Thyroid gland (tissue), 4 donors: ENCODE measurements at regions not wholly inside any gene's neighbourhood (a gene's known extent, or its start where the extent isn't known, plus 50 kb on each side); places are given as distances from the start of the nearest gene placed in this dataset.

ENCODE experiments used
- DNase-seq, 2 donors: peaks; one replicate each; pipeline ENCODE4 v3.0.0-alpha.2; 2019
- H3K27ac ChIP-seq, 3 donors: fragments of 200-600 bp; sonication (generic); 1 replicate in 2 of 3; 2 replicates in 1 of 3; pipeline ENCODE4 v1.5.1; 2016 to 2019; ENCODE audit warnings: mild to moderate bottlenecking in 1 of 3, moderate library complexity in 1 of 3
- H3K27me3 ChIP-seq: fragments of 200-600 bp; sonication (generic); one replicate; pipeline ENCODE4 v1.5.1; 2019
- H3K36me3 ChIP-seq, 2 donors: fragments of 200-600 bp; sonication (generic); one replicate each; pipeline ENCODE4 v1.5.1; 2016 to 2019
- H3K4me1 ChIP-seq, 2 donors: fragments of 200-600 bp; sonication (generic); one replicate each; pipeline ENCODE4 v1.5.1; 2017 to 2019
- H3K4me3 ChIP-seq, 3 donors: fragments of 200-600 bp; sonication (generic); replicated peaks in 1 of 3; 1 replicate in 2 of 3; 2 replicates in 1 of 3; pipeline ENCODE4 v1.5.1; 2016; ENCODE audit warnings: mild to moderate bottlenecking in 1 of 3
- H3K9me3 ChIP-seq: fragments of 200-600 bp; sonication (generic); one replicate; pipeline ENCODE4 v1.5.1; 2017
- POLR2A ChIP-seq, 2 donors: fragments of 450-650 bp; IDR thresholded peaks; one replicate each; pipeline ENCODE4 v1.6.1; 2017; ENCODE audit warnings: antibody characterized with exemption in 2 of 2, mild to moderate bottlenecking in 2 of 2, moderate library complexity in 1 of 2
- WGBS, 2 donors: methylation state at CpG; one replicate each; pipeline ENCODE4 v1.1.5; 2017; 5-methylcytosine and 5-hydroxymethylcytosine counted together
- intact Hi-C: fragments of 100-400 bp; cut with DNase I; formaldehyde crosslinking; loops from one replicate; pipeline ENCODE4 v1.15.1; 2023
- TF ChIP-seq, protein P1 (sequence below), 6 experiments: fragments of 200-600 bp in 3 of 6; fragments of 450-650 bp in 3 of 6; sonication (generic) in 3 of 6; IDR thresholded peaks; one replicate each; pipeline ENCODE4 v1.5.1; 2016 to 2019; ENCODE audit warnings: antibody characterized with exemption in 6 of 6, mild to moderate bottlenecking in 2 of 6, inconsistent platforms in 1 of 6, moderate library complexity in 1 of 6

DNA sequence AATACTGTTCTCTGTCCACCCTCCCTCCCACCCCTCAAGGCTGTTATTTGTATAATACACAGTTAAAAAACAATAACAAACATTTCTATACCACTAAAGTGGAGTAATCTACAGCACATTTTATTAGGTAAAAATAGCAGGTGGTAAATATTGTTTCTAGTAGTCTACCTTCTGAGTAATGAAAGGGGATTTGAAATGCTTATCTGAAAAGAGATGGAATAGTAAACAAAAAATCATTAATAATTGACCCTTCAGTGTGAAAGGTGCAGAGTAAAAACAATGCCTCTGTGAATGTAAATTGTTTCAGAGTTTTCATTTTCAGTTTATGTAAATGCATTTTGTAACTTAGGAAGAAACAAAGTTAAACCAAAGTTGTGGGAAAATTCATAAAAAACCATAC, 321.2 kb downstream of the SLC16A7 start:
- TF ChIP-seq, protein P1, sequence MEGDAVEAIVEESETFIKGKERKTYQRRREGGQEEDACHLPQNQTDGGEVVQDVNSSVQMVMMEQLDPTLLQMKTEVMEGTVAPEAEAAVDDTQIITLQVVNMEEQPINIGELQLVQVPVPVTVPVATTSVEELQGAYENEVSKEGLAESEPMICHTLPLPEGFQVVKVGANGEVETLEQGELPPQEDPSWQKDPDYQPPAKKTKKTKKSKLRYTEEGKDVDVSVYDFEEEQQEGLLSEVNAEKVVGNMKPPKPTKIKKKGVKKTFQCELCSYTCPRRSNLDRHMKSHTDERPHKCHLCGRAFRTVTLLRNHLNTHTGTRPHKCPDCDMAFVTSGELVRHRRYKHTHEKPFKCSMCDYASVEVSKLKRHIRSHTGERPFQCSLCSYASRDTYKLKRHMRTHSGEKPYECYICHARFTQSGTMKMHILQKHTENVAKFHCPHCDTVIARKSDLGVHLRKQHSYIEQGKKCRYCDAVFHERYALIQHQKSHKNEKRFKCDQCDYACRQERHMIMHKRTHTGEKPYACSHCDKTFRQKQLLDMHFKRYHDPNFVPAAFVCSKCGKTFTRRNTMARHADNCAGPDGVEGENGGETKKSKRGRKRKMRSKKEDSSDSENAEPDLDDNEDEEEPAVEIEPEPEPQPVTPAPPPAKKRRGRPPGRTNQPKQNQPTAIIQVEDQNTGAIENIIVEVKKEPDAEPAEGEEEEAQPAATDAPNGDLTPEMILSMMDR (IDR thresholded peaks at IDR 0.05), result no peak
- no peak for TF ChIP-seq POLR2A (IDR thresholded peaks at IDR 0.05)
- intact Hi-C loops, result no loop called here
- Histone ChIP-seq H3K27ac (no peak overlapping the region), H3K27me3 (no peaks in the 10 kb centered on the region), H3K9me3 (no peaks in the 10 kb centered on the region), H3K36me3 (no peaks in the 10 kb centered on the region), H3K4me1 (no peaks in the 10 kb centered on the region), H3K4me3 (no peak overlapping the region)
- DNase-seq, result no peak

DNA sequence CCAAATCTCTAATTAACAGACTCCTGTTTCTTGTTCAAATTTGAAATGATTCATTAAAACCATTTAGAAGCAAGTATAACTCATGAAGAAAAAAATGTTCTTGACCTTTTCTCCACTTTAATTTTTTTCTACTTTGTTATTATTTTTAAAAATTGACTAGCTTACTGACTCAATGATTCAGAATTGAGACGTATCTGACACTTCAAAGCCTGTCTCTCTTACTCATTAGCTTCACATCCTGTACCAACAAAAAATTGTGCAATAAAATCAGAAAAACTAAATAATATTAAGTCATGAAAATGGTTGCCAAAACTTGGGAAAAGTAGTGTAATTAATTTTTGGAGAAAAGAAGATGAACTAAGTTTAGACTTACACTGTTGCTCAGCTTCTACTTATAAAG, 331.2 kb downstream of the SLC16A7 start:
- Histone ChIP-seq H3K27ac (no peak overlapping the region), H3K4me1 (no peaks in the 10 kb centered on the region), H3K4me3 (no peak overlapping the region), H3K9me3 (no peaks in the 10 kb centered on the region), H3K27me3 (no peaks in the 10 kb centered on the region), H3K36me3 (no peaks in the 10 kb centered on the region)
- TF ChIP-seq, protein P1 (IDR thresholded peaks at IDR 0.05), result no peak
- no peak for TF ChIP-seq POLR2A (IDR thresholded peaks at IDR 0.05)
- 73 to 87% methylated on average over 1 of the region's 1 CpG for WGBS, 2 donors
- DNase-seq, result no peak
- intact Hi-C loops, result no loop called here

GRCh38 chr12:59928416-59928815, 332.6 kb downstream of the SLC16A7 start:
- DNase-seq, result no peak
- intact Hi-C loops, result no loop called here
- Histone ChIP-seq H3K9me3 (no peaks in the 10 kb centered on the region), H3K27me3 (no peaks in the 10 kb centered on the region), H3K4me3 (no peak overlapping the region), H3K27ac (no peak overlapping the region), H3K4me1 (no peaks in the 10 kb centered on the region), H3K36me3 (no peaks in the 10 kb centered on the region)
- TF ChIP-seq, protein P1 (IDR thresholded peaks at IDR 0.05), result no peak
- no peak for TF ChIP-seq POLR2A (IDR thresholded peaks at IDR 0.05)
- 79 to 80% methylated on average over 1 of the region's 1 CpG for WGBS, 2 donors

DNA sequence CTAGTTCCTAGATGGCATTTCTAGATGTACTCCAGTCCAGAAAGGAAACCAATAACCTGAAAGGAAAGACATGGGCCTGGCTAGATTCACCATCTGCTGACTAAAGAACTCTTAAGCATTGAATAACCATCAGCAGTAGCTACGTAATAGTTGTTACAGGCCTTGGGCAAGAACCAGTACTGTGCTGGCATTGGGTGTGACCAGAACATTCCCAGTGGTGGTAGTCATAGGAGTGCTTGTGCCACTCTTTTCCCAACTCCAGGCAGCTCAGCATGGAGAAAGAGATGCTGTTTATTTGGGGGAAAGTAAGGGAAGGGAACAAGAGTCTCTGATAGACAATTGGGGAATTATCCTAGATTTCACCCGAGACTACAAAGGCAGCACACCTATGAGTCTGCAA, 333.3 kb downstream of the SLC16A7 start:
- TF ChIP-seq, protein P1 (IDR thresholded peaks at IDR 0.05), result no peak
- no peak for TF ChIP-seq POLR2A (IDR thresholded peaks at IDR 0.05)
- H3K4me1 ChIP-seq, result no peaks in the 10 kb centered on the region
- WGBS, 2 donors, result 74 to 84% methylated on average over 2 of the region's 2 CpGs

GRCh38 chr12:59934486-59934885, 338.7 kb downstream of the SLC16A7 start:
- no peaks in the 10 kb centered on the region for H3K27me3 ChIP-seq
- H3K36me3 ChIP-seq, result no peaks in the 10 kb centered on the region
- TF ChIP-seq, protein P1 (IDR thresholded peaks at IDR 0.05), result no peak
- TF ChIP-seq POLR2A (IDR thresholded peaks at IDR 0.05), result no peak
- no peak for DNase-seq
- H3K9me3 ChIP-seq, result no peaks in the 10 kb centered on the region
- WGBS, 2 donors, result 84 to 87% methylated on average over 1 of the region's 1 CpG
- no peaks in the 10 kb centered on the region for H3K4me1 ChIP-seq
- no peak overlapping the region for H3K27ac ChIP-seq
- H3K4me3 ChIP-seq, result no peak overlapping the region
- intact Hi-C loops, result no loop called here

More for the DNA sequence above, 333.3 kb downstream of the SLC16A7 start:
- Histone ChIP-seq H3K36me3 (no peaks in the 10 kb centered on the region), H3K4me3 (no peak overlapping the region), H3K27me3 (no peaks in the 10 kb centered on the region), H3K27ac (no peak overlapping the region), H3K9me3 (no peaks in the 10 kb centered on the region)
- DNase-seq, result no peak
- intact Hi-C loops, result no loop called here
